Immature natural killer cell (primary cell): ENCODE measurements at regions not wholly inside any gene's neighbourhood (a gene's known extent, or its start where the extent isn't known, plus 50 kb on each side); places are given as distances from the start of the nearest gene placed in this dataset.

Experiments
- DNase-seq, 3 donors: peaks; one replicate each; pipeline ENCODE4 v3.0.0; 2022; ENCODE audit warnings: mixed read lengths in 1 of 3
- H3K27ac Mint-ChIP-seq, 6 donors: one replicate each; pipeline ENCODE4 v1.8.0; 2020; ENCODE audit warnings: mixed read lengths in 6 of 6, mild to moderate bottlenecking in 5 of 6, inconsistent platforms in 4 of 6, moderate library complexity in 3 of 6
- H3K27me3 Mint-ChIP-seq, 3 donors: one replicate each; pipeline ENCODE4 v1.8.0; 2020 to 2021; ENCODE audit warnings: low read depth in 3 of 3, mild to moderate bottlenecking in 3 of 3, mixed read lengths in 3 of 3, moderate library complexity in 3 of 3, inconsistent platforms in 1 of 3
- H3K36me3 Mint-ChIP-seq, 3 donors: one replicate each; pipeline ENCODE4 v1.8.0; 2020; ENCODE audit warnings: mixed read lengths in 3 of 3, inconsistent platforms in 2 of 3, mild to moderate bottlenecking in 2 of 3
- H3K4me1 Mint-ChIP-seq, 2 donors: one replicate each; pipeline ENCODE4 v1.8.0; 2020; ENCODE audit warnings: inconsistent platforms in 2 of 2, mild to moderate bottlenecking in 2 of 2, mixed read lengths in 2 of 2, moderate library complexity in 1 of 2
- H3K4me3 Mint-ChIP-seq, 5 donors: one replicate each; pipeline ENCODE4 v1.8.0; 2020; ENCODE audit warnings: mild to moderate bottlenecking in 5 of 5, mixed read lengths in 5 of 5, inconsistent platforms in 3 of 5, moderate library complexity in 3 of 5
- H3K9me3 Mint-ChIP-seq, 6 donors: one replicate each; pipeline ENCODE4 v1.8.0; 2020; ENCODE audit warnings: mild to moderate bottlenecking in 6 of 6, mixed read lengths in 6 of 6, inconsistent platforms in 4 of 6, moderate library complexity in 3 of 6

GRCh38 chr4:159012381-159012780, 90.5 kb upstream of the RAPGEF2 start:
- Mint-ChIP-seq H3K9me3 (peaks cover 0 to 3% (median 0%) of the 10 kb centered on the region in 6 donors), H3K27me3 (peaks cover 0 to 5% (median 0%) of the 10 kb centered on the region in 3 donors), H3K36me3 (no peaks in the 10 kb centered on the region), H3K4me3 (no peak overlapping the region), H3K4me1 (no peaks in the 10 kb centered on the region), H3K27ac (no peak overlapping the region)
- no peak for DNase-seq

- Mint-ChIP-seq H3K27ac (no peak overlapping the region), H3K36me3 (no peaks in the 10 kb centered on the region), H3K4me1 (no peaks in the 10 kb centered on the region), H3K4me3 (no peak overlapping the region), H3K9me3 (peaks cover 0 to 3% (median 0%) of the 10 kb centered on the region in 6 donors), H3K27me3 (no peaks in the 10 kb centered on the region)
- no peak for DNase-seq
These were observed 89.2 kb upstream of the RAPGEF2 start for GRCh38 chr4:159013692-159014091.

GRCh38 chr4:159014859-159015258, 88.0 kb upstream of the RAPGEF2 start:
- H3K9me3 Mint-ChIP-seq = peaks cover 0 to 3% (median 0%) of the 10 kb centered on the region in 6 donors
- no peak for DNase-seq
- no peaks in the 10 kb centered on the region for H3K36me3 Mint-ChIP-seq
- H3K27ac Mint-ChIP-seq = no peak overlapping the region
- H3K4me1 Mint-ChIP-seq = no peaks in the 10 kb centered on the region
- H3K27me3 Mint-ChIP-seq = peaks cover 0 to 2% (median 0%) of the 10 kb centered on the region in 3 donors
- H3K4me3 Mint-ChIP-seq = no peak overlapping the region

- Mint-ChIP-seq H3K27ac (no peak overlapping the region), H3K36me3 (no peaks in the 10 kb centered on the region), H3K4me3 (no peak overlapping the region), H3K27me3 (peaks cover 0 to 2% (median 2%) of the 10 kb centered on the region in 3 donors), H3K9me3 (peaks cover 0 to 3% (median 0%) of the 10 kb centered on the region in 6 donors), H3K4me1 (no peaks in the 10 kb centered on the region)
- DNase-seq = no peak
These were observed 87.0 kb upstream of the RAPGEF2 start for GRCh38 chr4:159015841-159016240.

- Mint-ChIP-seq H3K27ac (no peak overlapping the region), H3K36me3 (no peaks in the 10 kb centered on the region), H3K9me3 (peaks cover 0 to 3% (median 0%) of the 10 kb centered on the region in 6 donors), H3K4me1 (no peaks in the 10 kb centered on the region), H3K4me3 (no peak overlapping the region), H3K27me3 (peaks cover 0 to 2% (median 2%) of the 10 kb centered on the region in 3 donors)
- DNase-seq = no peak
These were observed 86.3 kb upstream of the RAPGEF2 start for GRCh38 chr4:159016593-159017024.

- DNase-seq = no peak
- no peaks in the 10 kb centered on the region for H3K36me3 Mint-ChIP-seq
- peaks cover 0 to 2% (median 2%) of the 10 kb centered on the region in 3 donors for H3K27me3 Mint-ChIP-seq
- H3K4me3 Mint-ChIP-seq = no peak overlapping the region
- no peak overlapping the region for H3K27ac Mint-ChIP-seq
- H3K9me3 Mint-ChIP-seq = peaks cover 0 to 3% (median 0%) of the 10 kb centered on the region in 6 donors
- no peaks in the 10 kb centered on the region for H3K4me1 Mint-ChIP-seq
These were observed 85.4 kb upstream of the RAPGEF2 start for GRCh38 chr4:159017323-159018026.

GRCh38 chr4:159018062-159018629, 84.7 kb upstream of the RAPGEF2 start:
- H3K4me3 Mint-ChIP-seq = no peak overlapping the region
- DNase-seq = no peak

GRCh38 chr4:159019356-159019755, 83.5 kb upstream of the RAPGEF2 start:
- H3K9me3 Mint-ChIP-seq = peaks cover 0 to 3% (median 0%) of the 10 kb centered on the region in 6 donors
- H3K4me3 Mint-ChIP-seq = no peak overlapping the region
- DNase-seq = no peak
- H3K27ac Mint-ChIP-seq = no peak overlapping the region
- H3K36me3 Mint-ChIP-seq = no peaks in the 10 kb centered on the region
- H3K27me3 Mint-ChIP-seq = peaks cover 0 to 2% (median 2%) of the 10 kb centered on the region in 3 donors
- H3K4me1 Mint-ChIP-seq = no peaks in the 10 kb centered on the region

More at GRCh38 chr4:159018062-159018629, 84.7 kb upstream of the RAPGEF2 start:
- Mint-ChIP-seq H3K27ac (peak overlapping the region in 1 of 6 donors; percentile 70), H3K4me1 (no peaks in the 10 kb centered on the region), H3K27me3 (peaks cover 0 to 2% (median 2%) of the 10 kb centered on the region in 3 donors), H3K36me3 (no peaks in the 10 kb centered on the region), H3K9me3 (peaks cover 0 to 3% (median 0%) of the 10 kb centered on the region in 6 donors)

- Mint-ChIP-seq H3K27ac (peak overlapping the region in 1 of 6 donors; percentile 25), H3K4me1 (no peaks in the 10 kb centered on the region), H3K4me3 (no peak overlapping the region), H3K9me3 (peaks cover 0 to 3% (median 0%) of the 10 kb centered on the region in 6 donors), H3K27me3 (peaks cover 0 to 2% (median 2%) of the 10 kb centered on the region in 3 donors), H3K36me3 (no peaks in the 10 kb centered on the region)
- DNase-seq = no peak
These were observed 81.1 kb upstream of the RAPGEF2 start for GRCh38 chr4:159021597-159022385.

GRCh38 chr4:159023741-159024140, 79.1 kb upstream of the RAPGEF2 start:
- Mint-ChIP-seq H3K27ac (no peak overlapping the region), H3K27me3 (peaks cover 0 to 2% (median 2%) of the 10 kb centered on the region in 3 donors), H3K4me1 (peaks cover 0 to 2% of the 10 kb centered on the region in 2 donors), H3K36me3 (no peaks in the 10 kb centered on the region), H3K4me3 (no peak overlapping the region), H3K9me3 (no peaks in the 10 kb centered on the region)
- no peak for DNase-seq

- Mint-ChIP-seq H3K36me3 (no peaks in the 10 kb centered on the region), H3K9me3 (no peaks in the 10 kb centered on the region), H3K4me1 (peaks cover 0 to 2% of the 10 kb centered on the region in 2 donors), H3K4me3 (no peak overlapping the region), H3K27ac (no peak overlapping the region), H3K27me3 (peaks cover 0 to 2% (median 2%) of the 10 kb centered on the region in 3 donors)
- DNase-seq = no peak
These were observed 78.6 kb upstream of the RAPGEF2 start for GRCh38 chr4:159024266-159024665.

GRCh38 chr4:159024828-159025227, 78.1 kb upstream of the RAPGEF2 start:
- H3K4me1 Mint-ChIP-seq = peaks cover 0 to 2% of the 10 kb centered on the region in 2 donors
- H3K4me3 Mint-ChIP-seq = no peak overlapping the region
- no peak for DNase-seq
- no peaks in the 10 kb centered on the region for H3K9me3 Mint-ChIP-seq
- H3K27me3 Mint-ChIP-seq = peaks cover 0 to 2% (median 0%) of the 10 kb centered on the region in 3 donors
- H3K36me3 Mint-ChIP-seq = no peaks in the 10 kb centered on the region
- no peak overlapping the region for H3K27ac Mint-ChIP-seq

- no peak overlapping the region for H3K4me3 Mint-ChIP-seq
- no peak overlapping the region for H3K27ac Mint-ChIP-seq
- DNase-seq = no peak
- peaks cover 0 to 3% (median 2%) of the 10 kb centered on the region in 3 donors for H3K27me3 Mint-ChIP-seq
- H3K36me3 Mint-ChIP-seq = no peaks in the 10 kb centered on the region
- no peaks in the 10 kb centered on the region for H3K9me3 Mint-ChIP-seq
- H3K4me1 Mint-ChIP-seq = peaks cover 0 to 2% of the 10 kb centered on the region in 2 donors
These were observed 76.5 kb upstream of the RAPGEF2 start for GRCh38 chr4:159026329-159026728.

GRCh38 chr4:159027535-159027934, 75.3 kb upstream of the RAPGEF2 start:
- Mint-ChIP-seq H3K9me3 (no peaks in the 10 kb centered on the region), H3K27me3 (peaks cover 3 to 4% (median 4%) of the 10 kb centered on the region in 3 donors), H3K4me1 (peaks cover 0 to 2% of the 10 kb centered on the region in 2 donors), H3K27ac (no peak overlapping the region), H3K36me3 (no peaks in the 10 kb centered on the region), H3K4me3 (no peak overlapping the region)
- no peak for DNase-seq
